ENCODE measurements at regions not wholly inside any gene's neighbourhood (a gene's known extent, or its start where the extent isn't known, plus 50 kb on each side); places are given as distances from the start of the nearest gene placed in this dataset.

DNA sequence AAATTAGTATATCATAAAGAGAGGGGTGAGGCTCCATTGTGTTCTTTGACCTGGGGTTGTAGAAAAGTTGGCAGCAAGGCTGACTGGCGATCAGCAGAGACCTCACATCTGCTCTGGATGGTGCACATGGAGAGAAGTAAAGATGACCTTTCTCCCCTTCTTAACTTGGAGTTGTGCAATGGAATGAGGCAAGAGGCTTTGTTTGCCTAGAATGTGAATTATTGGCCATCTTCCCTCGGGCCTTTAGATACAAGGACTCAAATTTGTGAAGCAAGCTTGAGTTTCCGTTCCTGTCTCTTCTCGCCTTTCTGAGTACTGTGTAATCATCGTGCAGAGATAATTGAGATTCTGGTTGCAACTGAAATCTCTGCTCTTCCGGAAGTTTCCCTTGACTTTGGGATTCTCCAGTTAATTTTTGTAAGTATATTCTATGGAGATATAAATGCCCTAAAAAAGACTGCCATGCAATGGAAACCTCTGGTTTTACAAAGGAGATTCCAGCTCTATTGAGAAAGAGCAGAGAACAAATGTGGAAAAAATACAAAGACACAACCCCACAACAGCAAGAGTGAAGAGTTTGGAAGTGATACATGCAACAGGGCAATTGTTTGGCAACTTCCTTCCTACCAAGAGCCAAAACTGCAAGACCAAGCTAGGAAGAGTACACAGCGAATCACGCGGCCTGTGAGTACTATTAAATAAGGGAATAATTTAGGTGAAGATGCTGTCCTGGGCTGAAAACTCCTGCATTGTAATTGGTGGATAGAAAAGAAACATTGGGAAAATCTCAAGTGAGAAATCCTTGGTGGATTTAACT, 542.3 kb upstream of the NRP1 start:
- TF ChIP-seq, protein P1, sequence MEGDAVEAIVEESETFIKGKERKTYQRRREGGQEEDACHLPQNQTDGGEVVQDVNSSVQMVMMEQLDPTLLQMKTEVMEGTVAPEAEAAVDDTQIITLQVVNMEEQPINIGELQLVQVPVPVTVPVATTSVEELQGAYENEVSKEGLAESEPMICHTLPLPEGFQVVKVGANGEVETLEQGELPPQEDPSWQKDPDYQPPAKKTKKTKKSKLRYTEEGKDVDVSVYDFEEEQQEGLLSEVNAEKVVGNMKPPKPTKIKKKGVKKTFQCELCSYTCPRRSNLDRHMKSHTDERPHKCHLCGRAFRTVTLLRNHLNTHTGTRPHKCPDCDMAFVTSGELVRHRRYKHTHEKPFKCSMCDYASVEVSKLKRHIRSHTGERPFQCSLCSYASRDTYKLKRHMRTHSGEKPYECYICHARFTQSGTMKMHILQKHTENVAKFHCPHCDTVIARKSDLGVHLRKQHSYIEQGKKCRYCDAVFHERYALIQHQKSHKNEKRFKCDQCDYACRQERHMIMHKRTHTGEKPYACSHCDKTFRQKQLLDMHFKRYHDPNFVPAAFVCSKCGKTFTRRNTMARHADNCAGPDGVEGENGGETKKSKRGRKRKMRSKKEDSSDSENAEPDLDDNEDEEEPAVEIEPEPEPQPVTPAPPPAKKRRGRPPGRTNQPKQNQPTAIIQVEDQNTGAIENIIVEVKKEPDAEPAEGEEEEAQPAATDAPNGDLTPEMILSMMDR (IDR thresholded peaks at IDR 0.05; ENCODE audit: low read depth, low read length, poor library complexity, severe bottlenecking): no peak
- TF ChIP-seq EZH2phosphoT487 (IDR thresholded peaks at IDR 0.05; ENCODE audit: borderline replicate concordance, low read length): no peak
